GM18520 (cell line): ENCODE measurements at regions not wholly inside any gene's neighbourhood (a gene's known extent, or its start where the extent isn't known, plus 50 kb on each side); places are given as distances from the start of the nearest gene placed in this dataset.
"Not testable (repeated sequence)": the region's sequence is repeated elsewhere in the genome, so short reads cannot be mapped to it uniquely, and the experiment has no call there.

ENCODE experiments used
- ATAC-seq: cut with Tn5 transposase; IDR thresholded peaks from one replicate; pipeline ENCODE4 v1.9.1; 2021; ENCODE audit not compliant: unreplicated experiment

DNA sequence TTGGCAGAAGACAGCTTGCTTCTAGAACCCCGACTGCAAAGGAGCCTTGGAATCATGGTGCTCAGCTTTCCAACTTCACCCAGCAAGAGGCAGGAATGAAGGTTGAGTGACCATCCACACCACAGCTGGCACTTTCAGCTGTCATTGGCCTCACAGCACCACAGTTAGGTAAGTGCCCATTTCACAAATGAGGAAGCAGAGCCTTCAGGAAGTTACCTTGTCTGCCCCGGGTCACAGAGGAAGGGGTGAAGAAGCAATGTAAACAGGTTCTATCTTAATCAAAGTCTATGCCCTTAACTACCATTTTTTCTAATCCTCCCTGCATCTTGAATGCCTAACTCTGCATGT lies 156.0 kb downstream of the GLUL start:
- no peak for ATAC-seq

DNA sequence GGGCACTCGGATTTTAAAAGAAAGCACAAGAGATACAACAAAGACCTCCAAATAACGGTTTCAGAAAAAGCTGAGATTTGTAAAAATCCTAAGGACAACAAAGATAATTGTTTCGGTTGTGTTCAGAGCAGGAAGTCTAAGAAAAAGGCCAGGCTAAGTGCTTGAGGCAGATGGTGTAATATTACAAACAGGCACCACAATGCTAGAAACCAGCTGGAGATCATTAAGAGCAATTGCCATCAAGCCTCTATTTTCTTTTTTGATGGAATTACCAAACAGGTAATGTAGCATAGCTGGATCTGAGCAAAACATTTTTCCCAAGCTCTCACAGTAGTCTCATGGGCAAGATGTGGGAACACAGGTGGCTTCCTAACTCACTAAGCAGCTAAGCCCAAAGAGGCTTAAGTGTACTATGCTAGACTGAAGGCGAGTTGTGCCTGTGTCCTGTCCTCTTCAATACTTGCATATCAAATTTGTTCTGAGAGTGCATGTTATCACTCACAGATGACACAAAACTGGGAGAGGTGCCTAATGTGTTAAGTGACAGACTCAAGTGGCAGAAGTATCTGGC lies 161.6 kb downstream of the GLUL start:
- no peak for ATAC-seq

DNA sequence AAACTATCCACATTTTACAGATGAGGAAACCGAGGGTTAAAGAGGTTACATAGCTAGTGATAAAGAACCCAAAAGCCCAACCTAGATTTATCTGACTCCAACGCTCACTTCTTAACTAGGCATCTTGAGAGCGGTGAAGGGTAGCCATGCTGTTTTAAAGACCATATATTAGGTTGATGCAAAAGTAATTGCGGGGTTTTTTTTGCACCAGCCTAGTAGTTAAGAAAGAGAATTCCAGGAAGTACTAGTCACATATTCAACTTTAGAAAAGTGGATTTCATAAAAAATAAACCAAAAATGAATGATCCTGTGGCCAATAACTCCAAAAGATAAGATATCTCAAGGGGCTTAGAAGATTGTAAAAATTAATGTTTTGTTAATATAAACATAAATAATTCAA lies 162.1 kb downstream of the GLUL start:
- no peak for ATAC-seq

DNA sequence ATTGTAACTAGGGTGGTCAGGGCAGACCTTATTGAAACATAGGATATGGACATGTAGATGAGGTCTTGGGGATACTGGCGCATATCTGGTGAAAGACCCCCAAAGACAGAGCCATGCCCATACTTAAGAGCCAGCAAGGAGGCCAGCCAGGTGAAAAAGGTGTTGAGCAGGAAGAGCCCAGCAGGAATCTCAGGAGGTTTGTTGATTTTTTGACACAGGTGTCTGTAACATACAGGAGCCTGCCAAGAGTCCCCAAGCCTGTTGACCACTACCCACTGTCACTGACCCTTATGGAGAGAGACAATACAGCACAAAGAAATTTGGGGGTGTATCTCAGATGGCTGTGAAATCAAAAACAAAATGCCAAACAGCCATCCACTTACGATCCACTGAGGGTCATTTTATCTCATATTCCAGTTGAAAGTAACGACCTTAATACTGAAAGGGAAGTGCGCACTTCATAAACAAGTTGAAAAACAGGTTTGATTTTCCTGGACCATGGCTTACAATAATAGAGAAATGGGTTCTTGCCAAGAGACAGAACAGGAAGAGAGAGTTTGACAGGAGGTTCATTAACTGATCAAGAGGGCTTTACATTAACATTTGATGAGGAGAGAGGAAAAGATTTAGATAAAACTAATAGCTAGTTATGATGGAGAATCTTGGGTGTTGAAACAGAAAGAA lies 163.6 kb downstream of the GLUL start:
- no peak for ATAC-seq

DNA sequence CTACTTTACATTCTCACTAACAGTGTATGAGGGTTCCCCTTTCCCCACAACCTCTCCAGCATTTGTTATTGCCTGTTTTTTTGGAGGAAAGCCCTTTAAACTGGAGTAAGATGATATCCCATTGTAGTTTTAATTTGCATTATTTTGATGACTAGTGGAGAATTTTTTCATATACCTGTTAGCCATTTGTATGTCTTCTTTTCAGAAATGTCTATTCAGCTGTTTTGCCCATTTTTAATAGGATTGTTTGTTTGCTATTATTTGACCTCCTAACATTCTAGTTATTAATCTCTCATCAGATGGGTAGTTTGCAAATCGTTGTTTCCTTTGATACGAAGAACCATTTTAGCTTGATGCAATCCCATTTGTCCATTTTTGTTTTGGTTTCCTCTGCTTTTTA lies 165.0 kb downstream of the GLUL start:
- no peak for ATAC-seq

DNA sequence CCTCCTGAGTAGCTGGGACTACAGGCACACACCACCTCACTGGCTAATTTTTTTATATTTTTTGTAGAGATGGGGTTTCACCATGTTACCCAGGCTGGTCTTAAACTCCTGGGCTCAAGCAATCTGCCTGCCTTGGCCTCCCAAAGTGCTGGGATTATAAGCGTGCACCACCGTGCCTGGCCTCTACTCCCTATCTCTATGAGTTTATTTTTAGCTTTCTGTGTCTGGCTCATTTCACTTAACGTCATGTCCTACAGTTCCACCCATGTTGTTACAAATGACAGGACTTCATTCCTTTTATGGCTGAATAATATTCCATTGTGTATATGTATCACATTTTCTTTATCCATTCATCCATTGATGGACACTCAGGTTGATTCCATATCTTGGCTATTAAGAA lies 164.2 kb upstream of the ZNF648 start:
- not testable (repeated sequence) for ATAC-seq

DNA sequence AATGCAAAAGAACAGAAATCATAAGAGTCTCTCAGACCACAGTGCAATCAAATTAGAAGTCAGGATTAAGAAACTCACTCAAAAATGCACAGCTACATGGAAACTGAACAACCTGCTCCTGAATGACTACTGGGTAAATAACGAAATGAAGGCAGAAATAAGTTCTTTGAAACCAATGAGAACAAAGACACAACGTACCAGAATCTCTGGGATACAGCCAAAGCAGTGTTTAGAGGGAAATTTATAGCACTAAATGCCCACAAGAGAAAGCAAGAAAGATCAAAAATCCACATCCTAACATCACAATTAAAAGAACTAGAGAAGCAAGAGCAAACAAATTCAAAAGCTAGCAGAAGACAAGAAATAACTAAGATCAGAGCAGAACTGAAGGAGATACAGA lies 160.5 kb upstream of the ZNF648 start:
- not testable (repeated sequence) for ATAC-seq

DNA sequence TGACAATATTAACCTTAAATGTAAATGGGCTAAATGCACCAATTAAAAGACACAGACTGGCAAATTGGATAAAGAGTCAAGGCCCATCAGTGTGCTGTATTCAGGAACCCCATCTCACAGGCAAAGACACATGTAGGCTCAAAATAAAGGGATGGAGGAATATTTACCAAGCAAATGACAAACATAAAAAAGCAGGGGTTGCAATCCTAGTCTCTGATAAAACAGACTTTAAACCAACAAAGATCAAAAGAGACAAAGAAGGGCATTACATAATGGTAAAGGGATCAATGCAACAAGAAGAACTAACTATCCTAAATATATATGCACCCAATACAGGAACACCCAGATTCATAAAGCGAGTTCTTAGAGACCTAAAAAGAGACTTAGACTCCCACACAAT lies 159.9 kb upstream of the ZNF648 start:
- not testable (repeated sequence) for ATAC-seq

DNA sequence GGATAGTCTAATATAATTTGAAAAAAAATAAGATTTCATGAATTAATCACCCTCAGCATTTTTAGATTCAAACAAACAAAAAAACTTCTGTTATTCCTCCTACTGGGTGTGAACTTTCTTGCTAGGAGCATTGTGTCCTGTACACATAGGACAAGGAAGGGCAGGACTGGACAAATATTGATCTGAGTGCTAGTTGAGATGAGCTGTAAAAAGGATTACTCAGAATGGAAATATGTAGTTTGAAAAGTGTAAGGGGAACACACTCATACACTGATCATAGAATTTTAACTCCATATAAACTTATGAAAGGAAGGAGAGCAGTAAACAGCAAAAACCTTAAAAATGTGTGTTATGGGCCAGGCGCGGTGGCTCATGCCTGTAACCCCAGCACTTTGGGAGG lies 156.5 kb upstream of the ZNF648 start:
- no peak for ATAC-seq

DNA sequence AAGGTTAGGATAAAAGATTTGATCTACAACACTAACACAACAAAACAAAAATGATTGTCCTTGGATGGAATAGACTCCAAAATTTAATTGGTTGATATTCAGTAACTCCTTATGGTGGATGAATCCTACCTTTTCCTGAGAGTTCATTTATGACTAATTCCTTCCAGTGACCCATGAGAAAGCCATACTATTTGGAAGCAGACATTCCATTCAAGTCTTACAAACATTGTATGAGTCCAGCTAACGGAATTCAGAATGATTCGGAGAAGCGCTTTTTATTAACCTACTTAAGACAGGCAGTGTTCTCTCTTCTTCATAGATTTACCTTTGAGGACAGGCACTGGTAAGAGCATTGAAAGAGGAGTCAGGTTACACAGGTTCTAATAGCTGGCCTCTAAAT lies 155.6 kb upstream of the ZNF648 start:
- ATAC-seq: no peak

DNA sequence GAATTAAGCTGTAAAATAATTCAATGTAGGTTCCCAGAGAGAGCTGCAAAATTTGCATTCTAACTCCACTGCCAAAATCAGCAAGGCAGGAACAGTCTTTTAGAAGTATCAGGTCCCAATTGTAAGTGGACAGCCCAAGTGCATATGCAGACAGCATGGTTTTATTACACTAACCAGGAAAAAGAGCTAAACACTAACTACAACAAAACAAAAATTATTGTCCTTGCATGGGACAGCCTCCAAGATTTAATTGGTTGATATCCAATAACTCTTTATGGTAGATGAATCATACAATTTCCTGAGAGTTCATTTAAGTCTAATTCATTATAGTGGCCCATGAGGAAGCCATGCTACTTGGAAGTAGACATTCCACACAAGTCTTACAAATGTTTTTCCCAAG lies 154.3 kb upstream of the ZNF648 start:
- ATAC-seq: no peak

DNA sequence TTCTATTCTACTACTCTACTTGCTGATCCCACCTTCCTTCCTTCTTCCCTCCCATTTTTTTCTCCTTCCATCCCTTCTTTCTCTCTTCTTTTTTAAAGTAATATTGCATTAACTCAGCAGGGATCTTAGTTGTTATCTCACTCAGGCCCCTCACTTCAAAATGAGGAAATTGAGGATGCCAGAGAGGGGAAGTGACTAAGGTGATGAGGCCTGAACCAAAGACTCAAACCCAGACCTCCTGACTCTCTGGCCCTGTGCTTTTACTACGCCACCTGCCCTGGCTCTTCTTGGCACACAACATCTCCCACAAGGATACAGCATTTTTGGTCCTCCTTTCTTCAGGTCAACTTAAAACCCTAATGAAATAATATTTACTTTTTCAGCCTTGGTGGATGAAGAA lies 151.7 kb upstream of the ZNF648 start:
- ATAC-seq: no peak

DNA sequence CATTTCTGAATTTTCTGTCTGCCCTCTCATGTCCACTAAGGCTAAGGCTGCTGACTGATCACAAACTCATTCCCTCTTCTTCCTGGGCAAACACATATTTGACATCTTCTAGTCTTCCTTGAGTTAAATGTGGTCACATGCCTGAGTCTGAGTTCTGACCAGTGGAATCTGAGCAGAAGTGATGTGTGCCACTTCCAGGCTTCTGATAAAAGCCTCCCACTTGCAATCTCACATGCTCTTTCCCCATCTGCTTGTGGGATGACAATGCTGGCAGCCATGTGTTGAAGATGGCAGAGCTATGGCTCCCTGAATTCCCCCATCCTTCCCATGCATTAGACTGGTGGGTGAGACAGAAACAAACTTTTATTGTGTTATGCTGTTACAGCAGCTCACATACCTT lies 149.9 kb upstream of the ZNF648 start:
- no peak for ATAC-seq

DNA sequence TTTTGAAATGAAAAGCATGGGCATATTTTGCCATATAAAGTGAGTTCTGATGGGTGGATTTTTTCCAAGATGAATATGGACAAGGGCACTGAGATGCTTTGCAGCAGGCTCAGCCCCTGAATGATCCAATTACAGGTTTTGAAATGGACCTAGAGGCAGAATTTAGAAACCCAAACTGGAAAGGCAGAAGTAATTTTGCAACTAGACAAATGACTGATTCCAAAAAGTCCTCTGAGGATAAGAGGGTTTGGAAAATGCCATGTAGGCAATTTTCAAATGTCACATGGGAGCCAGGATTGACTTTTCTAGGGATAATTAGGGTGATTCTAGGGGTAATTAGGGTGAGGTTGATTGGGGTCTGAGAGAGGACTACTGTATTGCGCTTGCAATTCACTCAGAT lies 148.9 kb upstream of the ZNF648 start:
- ATAC-seq: no peak

DNA sequence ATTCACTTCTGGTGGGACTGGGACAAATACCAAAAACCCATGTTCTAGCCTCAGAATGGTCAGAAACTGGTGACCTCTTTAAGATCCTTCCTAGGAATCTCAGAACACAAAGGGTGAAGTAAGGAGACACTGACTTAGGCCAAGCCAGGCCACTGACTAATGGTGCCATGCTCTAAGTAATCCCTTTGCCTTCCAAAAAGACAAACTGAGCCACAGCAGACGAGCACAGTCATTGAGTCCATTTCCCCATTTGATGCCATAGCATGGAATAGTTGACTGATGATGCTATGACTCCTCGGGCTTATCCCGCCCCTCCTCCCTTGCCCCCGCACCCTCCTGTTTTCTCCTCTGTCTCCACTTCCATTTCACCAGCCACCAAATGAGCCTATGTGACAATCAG lies 145.8 kb upstream of the ZNF648 start:
- ATAC-seq: no peak

DNA sequence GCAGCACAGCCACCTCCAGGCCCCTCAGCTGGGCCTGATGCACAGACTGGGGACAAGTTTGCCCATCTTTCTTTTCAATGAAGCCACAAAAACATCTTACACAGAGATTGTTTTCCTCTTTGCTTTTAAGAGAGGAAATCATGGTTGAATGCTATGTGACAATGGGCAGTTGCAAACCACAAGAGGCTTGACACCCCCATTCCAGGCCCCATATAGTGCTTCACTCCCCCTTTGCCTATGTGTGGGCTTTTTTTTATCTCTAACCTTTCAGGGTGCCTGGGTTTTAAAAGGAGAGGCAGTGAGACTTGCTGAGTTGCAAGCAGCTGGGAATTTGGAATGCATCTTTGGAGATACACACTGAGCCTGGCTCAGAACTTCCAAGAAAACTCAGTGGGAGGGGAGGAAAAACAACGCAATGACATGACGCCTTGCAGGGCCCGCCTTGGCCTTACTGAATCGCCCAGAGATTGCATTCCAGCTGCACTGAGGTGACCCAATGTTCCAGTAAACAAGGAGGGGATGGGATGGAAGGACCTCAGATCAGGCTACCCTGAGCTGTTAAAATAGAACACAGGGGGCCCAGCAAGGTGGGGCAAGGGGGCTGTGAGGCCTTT lies 145.2 kb upstream of the ZNF648 start:
- no peak for ATAC-seq

DNA sequence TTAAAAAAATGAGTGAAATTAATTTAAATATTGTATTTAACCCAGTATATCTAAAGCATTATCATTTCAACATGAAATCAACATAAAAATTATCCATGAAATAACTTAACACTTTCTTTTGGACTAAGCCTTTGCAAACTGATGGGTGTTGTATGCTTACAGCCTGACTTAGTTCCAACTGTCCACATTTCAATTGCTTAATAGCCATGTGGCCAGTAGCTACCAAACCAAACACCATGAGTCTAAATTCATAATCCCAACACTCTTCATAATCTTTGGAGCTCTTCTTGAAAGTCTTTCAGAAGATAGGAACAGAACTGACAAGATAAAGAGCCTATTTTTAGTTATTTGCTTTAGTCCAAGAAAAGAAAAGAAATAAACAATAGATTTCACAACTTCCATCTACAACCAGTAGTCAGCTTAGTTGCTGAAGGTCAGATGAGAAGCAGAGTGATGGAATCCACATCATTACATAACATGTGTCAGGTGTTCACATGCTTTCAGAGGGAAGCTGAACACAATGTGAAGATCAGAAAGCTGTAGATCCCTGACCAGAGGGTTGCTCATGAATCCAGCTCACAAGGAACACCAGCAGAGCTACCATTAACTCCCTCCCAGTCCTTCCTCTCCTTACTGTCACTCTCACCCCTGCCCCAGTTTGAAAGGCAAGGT lies 144.0 kb upstream of the ZNF648 start:
- ATAC-seq: no peak

DNA sequence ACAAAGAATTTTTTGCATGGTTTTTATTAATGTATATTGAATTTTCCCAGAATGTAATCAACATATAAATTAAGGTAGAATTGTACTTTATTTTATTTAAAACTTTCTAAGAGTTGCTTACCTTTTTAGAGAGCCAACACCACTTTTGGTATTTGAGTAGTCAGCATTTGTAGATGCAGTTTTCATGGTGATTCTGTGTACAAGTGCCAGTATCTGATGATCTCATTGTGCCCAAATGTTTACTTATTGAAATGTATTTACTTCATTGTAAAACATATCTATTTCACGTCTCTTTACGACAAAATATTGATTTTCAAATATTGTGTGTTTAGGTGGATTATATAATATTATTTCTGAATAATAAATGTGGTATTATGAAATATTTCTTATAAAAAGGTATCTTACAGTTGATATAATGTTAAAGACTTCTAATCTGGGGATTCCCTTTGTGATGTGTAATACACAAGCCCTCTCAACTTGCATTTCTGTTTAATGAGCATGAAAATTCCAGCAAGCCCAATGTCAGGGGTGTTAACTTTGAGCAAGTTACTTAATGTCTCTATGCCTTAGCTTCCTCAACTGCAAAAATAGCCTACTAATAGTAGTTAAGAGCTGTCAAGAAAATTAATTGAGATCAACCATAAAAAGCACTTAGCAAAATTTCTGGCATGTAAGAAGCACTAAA lies 141.8 kb upstream of the ZNF648 start:
- ATAC-seq: no peak

DNA sequence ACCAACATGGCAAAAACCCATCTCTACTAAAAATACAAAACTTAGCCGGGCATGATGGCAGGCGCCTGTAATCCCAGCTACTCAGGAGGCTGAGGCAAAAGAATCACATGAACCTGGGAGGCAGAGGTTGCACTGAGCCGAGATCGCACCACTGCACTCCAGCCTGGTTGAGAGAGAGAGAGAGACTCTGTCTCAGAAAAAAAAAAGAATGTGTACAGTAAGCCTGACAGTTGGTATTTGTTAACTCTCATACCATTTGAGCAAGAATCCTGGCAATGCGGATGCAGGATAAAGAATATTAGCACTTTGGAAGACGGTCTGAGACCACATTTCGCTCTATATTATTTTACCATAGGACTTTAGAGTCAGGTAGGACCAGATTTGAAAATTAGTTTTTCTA lies 140.0 kb upstream of the ZNF648 start:
- not testable (repeated sequence) for ATAC-seq

DNA sequence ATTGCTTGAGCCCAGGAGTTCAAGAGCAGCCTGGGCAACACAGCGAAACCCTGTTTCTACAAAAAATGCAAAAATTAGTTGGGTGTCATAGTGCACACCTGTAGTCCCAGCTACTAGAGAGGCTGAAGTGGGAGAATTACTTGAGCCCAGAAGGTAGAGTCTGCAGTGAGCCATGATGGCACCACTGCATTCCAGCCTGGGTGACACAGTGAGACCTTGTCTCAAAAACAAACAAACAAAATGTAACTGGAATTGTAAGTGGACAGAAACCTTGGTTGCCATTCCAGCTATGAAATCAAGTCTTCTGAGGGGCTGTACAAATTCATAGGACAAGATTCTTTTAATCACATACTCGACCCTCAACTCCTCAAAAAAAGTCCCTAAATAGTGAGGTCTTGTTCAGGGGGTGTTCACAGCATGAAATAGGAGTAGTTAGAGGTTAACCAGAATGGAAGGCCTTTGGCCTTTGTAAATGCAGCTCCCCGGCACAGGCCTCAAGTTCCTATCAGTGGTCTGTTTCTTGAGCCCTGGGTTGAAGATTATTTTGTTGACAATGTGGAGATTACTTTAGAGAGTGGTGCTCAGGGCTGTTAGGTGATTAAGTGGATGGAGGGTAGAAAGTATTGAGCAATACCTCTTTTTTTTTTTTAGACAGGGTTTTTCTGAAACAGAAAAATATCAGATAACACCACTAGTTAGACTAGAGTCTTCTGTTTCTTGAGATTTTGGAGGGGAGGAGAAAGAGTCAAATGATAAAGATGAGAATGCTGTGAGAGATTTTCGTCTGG lies 138.7 kb upstream of the ZNF648 start:
- ATAC-seq: no peak

DNA sequence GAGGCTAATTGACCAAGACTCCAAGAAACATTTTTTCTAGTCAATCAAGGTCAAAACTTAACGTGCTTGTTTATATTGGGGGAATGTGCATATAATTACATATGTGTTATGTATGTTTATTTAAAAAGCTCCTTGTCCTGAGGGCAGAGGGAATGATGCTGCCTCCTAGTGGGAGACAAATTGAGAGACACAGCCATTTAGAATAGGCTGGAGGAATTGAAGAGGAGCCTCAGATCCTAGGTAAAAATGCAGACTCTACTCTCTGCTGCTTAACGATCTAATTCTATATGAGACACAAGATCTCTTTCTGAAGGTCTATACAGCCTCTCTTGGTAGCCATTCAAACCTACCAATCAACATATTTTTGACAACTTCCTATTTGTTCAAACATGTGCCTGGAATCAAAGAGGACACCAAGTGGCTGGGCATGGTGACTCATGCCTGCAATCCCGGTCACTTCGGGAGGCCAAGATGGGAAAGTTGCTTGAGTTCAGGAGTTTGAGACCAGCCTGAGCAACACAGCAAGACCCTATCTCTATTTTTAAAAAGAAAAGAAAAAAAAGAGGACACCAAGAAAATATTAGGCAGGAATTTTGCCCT lies 136.6 kb upstream of the ZNF648 start:
- ATAC-seq: no peak
